Cardiac fibroblast (primary cell): ENCODE measurements at regions not wholly inside any gene's neighbourhood (a gene's known extent, or its start where the extent isn't known, plus 50 kb on each side); places are given as distances from the start of the nearest gene placed in this dataset.

ENCODE experiments used
- DNase-seq, 2 donors: peaks; one replicate each; pipeline versions ENCODE4 v3.0.0 to v3.0.0-alpha.2; 2010; ENCODE audit warnings: low read depth in 2 of 2
- H3K4me3 ChIP-seq, 2 donors: replicated peaks in 1 of 2; 1 replicate in 1 of 2; 2 replicates in 1 of 2; pipeline ENCODE4 v1.5.1; 2011; ENCODE audit warnings: low read depth in 2 of 2, low read length in 2 of 2, mild to moderate bottlenecking in 2 of 2, moderate library complexity in 1 of 2
- TF ChIP-seq, protein P1 (sequence below): IDR thresholded peaks from one replicate; pipeline ENCODE4 v1.5.1; 2011; ENCODE audit warnings: low read depth, mild to moderate bottlenecking, low read length, inconsistent platforms

DNA sequence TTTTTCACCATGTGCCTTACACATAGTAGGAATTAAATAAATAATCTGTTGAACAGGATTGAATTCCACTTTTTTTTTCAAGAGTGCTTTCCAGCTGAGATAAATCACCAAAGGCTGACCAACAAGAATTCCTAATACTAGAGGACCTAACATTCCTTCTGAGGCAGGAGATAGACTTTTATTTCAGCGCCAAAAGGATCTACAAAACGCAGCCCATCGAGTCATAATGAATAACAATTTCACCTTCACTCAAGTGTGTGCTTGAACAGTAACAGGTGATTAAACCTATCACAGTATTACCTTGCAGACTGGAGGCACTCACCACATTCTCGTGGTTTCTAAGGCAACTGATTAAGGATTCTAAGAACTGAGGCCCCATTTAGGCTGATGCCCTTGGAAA is 224.3 kb upstream of the ATP2B1 start:
- H3K4me3 ChIP-seq = no peak overlapping the region
- TF ChIP-seq, protein P1, sequence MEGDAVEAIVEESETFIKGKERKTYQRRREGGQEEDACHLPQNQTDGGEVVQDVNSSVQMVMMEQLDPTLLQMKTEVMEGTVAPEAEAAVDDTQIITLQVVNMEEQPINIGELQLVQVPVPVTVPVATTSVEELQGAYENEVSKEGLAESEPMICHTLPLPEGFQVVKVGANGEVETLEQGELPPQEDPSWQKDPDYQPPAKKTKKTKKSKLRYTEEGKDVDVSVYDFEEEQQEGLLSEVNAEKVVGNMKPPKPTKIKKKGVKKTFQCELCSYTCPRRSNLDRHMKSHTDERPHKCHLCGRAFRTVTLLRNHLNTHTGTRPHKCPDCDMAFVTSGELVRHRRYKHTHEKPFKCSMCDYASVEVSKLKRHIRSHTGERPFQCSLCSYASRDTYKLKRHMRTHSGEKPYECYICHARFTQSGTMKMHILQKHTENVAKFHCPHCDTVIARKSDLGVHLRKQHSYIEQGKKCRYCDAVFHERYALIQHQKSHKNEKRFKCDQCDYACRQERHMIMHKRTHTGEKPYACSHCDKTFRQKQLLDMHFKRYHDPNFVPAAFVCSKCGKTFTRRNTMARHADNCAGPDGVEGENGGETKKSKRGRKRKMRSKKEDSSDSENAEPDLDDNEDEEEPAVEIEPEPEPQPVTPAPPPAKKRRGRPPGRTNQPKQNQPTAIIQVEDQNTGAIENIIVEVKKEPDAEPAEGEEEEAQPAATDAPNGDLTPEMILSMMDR = no peak
- DNase-seq = no peak

GRCh38 chr12:89928467-89928866 is 219.8 kb upstream of the ATP2B1 start:
- H3K4me3 ChIP-seq = no peak overlapping the region
- TF ChIP-seq, protein P1 = no peak
- DNase-seq = no peak

- TF ChIP-seq, protein P1 = no peak
- DNase-seq = no peak
- no peak overlapping the region for H3K4me3 ChIP-seq
These were observed 218.6 kb upstream of the ATP2B1 start for GRCh38 chr12:89927226-89927698.

- H3K4me3 ChIP-seq = no peak overlapping the region
- TF ChIP-seq, protein P1 = no peak
- DNase-seq = no peak
These were observed 215.6 kb upstream of the ATP2B1 start for GRCh38 chr12:89924191-89924590.

DNA sequence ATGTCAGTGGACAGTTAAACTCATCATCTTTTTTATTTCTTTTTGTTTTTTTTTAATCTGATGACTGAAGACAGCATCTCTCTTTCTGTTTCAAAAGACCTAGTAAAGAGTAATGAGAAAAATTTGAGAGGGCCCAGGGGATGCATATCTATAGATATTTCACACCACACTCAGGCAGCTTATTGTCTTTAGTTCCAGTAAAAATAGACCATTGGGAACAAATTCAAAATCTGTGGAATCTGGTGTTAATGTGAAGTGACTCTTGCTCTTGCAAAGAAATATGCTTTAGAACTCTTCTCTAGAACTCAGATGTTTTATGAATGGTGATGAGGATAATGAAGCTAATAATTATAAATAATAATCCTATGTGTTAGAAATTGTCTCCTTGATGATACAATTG is 214.5 kb upstream of the ATP2B1 start:
- TF ChIP-seq, protein P1 = no peak
- no peak overlapping the region for H3K4me3 ChIP-seq
- no peak for DNase-seq

DNA sequence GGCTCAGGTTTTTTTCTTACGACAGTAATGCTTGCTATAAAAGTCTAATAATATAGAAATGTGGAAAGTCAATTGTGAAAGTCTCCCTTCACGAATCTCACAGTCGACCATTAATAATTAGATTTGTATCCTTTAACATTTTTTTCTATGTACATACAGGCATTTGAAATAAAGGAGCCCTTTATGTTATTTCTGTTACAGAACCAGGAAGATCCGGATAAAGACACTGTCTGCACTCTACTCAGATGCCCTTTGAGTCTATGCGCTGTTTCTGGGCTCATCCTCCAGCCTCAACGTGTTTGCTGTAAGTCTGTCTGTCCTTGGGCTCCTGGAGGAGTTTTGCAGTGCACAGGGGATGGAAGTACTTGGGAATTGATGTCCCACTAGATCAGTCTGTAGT is 212.2 kb upstream of the ATP2B1 start:
- TF ChIP-seq, protein P1 = no peak
- H3K4me3 ChIP-seq = no peak overlapping the region
- DNase-seq = no peak

DNA sequence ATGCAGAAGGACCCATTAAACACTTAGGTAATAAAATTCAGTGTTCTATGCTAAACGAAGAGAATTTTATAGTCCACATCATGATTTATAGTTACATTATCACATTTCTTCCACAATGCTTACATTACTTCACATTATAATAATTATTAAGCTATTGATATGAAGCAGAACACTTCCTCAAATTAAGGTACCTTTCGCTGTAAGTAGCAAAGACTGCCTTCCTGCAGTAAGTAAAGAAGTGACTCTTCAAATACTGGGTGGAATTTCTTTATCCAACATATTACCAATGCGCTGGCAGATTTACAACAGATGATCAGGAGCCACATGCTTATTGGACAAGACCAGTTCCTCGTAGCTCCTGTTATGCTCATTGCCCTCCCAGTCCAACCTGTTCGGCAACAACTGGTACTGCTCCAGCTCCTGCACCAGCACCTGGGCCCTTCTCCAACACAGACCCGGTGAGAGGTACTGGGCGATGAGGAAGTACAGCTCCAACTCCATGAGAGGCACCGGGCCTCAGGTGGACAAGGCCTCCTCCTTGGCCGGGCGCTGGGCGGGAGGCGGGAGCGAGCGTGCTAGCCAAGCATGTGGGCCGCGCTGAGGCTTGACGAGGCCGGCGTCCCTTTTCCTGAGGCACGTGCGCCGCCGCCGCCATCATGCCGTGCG is 210.7 kb upstream of the ATP2B1 start:
- TF ChIP-seq, protein P1 = no peak
- no peak for DNase-seq
- no peak overlapping the region for H3K4me3 ChIP-seq
